ENCODE measurements at regions not wholly inside any gene's neighbourhood (a gene's known extent, or its start where the extent isn't known, plus 50 kb on each side); places are given as distances from the start of the nearest gene placed in this dataset.

GRCh38 chr2:51335087-51336058, 303.4 kb upstream of the NRXN1 start:
- Histone ChIP-seq H3K4me1 (no peaks in the 10 kb centered on the region), H3K9me3 (no peaks in the 10 kb centered on the region), H3K27me3 (no peaks in the 10 kb centered on the region), H3K27ac (no peak overlapping the region), H3K4me3 (no peak overlapping the region), H3K36me3 (no peaks in the 10 kb centered on the region)
- TF ChIP-seq POLR2AphosphoS5 (IDR thresholded peaks at IDR 0.05) = no peak
- no peak for TF ChIP-seq EP300 (IDR thresholded peaks at IDR 0.05)
- no peak for TF ChIP-seq POLR2A (IDR thresholded peaks at IDR 0.05)
- TF ChIP-seq, protein P1, sequence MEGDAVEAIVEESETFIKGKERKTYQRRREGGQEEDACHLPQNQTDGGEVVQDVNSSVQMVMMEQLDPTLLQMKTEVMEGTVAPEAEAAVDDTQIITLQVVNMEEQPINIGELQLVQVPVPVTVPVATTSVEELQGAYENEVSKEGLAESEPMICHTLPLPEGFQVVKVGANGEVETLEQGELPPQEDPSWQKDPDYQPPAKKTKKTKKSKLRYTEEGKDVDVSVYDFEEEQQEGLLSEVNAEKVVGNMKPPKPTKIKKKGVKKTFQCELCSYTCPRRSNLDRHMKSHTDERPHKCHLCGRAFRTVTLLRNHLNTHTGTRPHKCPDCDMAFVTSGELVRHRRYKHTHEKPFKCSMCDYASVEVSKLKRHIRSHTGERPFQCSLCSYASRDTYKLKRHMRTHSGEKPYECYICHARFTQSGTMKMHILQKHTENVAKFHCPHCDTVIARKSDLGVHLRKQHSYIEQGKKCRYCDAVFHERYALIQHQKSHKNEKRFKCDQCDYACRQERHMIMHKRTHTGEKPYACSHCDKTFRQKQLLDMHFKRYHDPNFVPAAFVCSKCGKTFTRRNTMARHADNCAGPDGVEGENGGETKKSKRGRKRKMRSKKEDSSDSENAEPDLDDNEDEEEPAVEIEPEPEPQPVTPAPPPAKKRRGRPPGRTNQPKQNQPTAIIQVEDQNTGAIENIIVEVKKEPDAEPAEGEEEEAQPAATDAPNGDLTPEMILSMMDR (IDR thresholded peaks at IDR 0.05) = no peak
- ATAC-seq = no peak
- 52 to 61% methylated on average over 4 to 7 of the region's 7 CpGs for WGBS, 2 donors (ENCODE audit: low coverage in 1 of 2)

- TF ChIP-seq, protein P1 (IDR thresholded peaks at IDR 0.05) = no peak
- no peak for TF ChIP-seq EP300 (IDR thresholded peaks at IDR 0.05)
- TF ChIP-seq POLR2AphosphoS5 (IDR thresholded peaks at IDR 0.05) = no peak
- TF ChIP-seq POLR2A (IDR thresholded peaks at IDR 0.05) = no peak
- no peak overlapping the region for H3K4me3 ChIP-seq
- no peaks in the 10 kb centered on the region for H3K27me3 ChIP-seq
- no peaks in the 10 kb centered on the region for H3K36me3 ChIP-seq
- no peak for ATAC-seq
- H3K4me1 ChIP-seq = no peaks in the 10 kb centered on the region
- WGBS, 2 donors (ENCODE audit: low coverage in 1 of 2) = 8 to 50% methylated on average over 1 of the region's 1 CpG
- H3K9me3 ChIP-seq = no peaks in the 10 kb centered on the region
- no peak overlapping the region for H3K27ac ChIP-seq
These were observed 297.6 kb upstream of the NRXN1 start for GRCh38 chr2:51329512-51329911.

GRCh38 chr2:51324051-51324450, 292.1 kb upstream of the NRXN1 start:
- H3K4me1 ChIP-seq = no peaks in the 10 kb centered on the region
- TF ChIP-seq, protein P1 (IDR thresholded peaks at IDR 0.05) = no peak
- no peak for TF ChIP-seq EP300 (IDR thresholded peaks at IDR 0.05)
- no peak for TF ChIP-seq POLR2A (IDR thresholded peaks at IDR 0.05)
- no peak for TF ChIP-seq POLR2AphosphoS5 (IDR thresholded peaks at IDR 0.05)
- H3K27me3 ChIP-seq = no peaks in the 10 kb centered on the region
- no peak overlapping the region for H3K4me3 ChIP-seq
- 56 to 75% methylated on average over 3 to 4 of the region's 4 CpGs for WGBS, 2 donors (ENCODE audit: low coverage in 1 of 2)
- H3K9me3 ChIP-seq = peaks cover 0 to 4% (median 0%) of the 10 kb centered on the region in 3 donors
- no peak for ATAC-seq
- H3K36me3 ChIP-seq = no peaks in the 10 kb centered on the region
- no peak overlapping the region for H3K27ac ChIP-seq

- TF ChIP-seq POLR2A (IDR thresholded peaks at IDR 0.05) (no peak), EP300 (IDR thresholded peaks at IDR 0.05) (no peak), POLR2AphosphoS5 (IDR thresholded peaks at IDR 0.05) (no peak)
- TF ChIP-seq, protein P1 (IDR thresholded peaks at IDR 0.05) = no peak
- Histone ChIP-seq H3K36me3 (no peaks in the 10 kb centered on the region), H3K27ac (no peak overlapping the region), H3K4me1 (no peaks in the 10 kb centered on the region), H3K27me3 (no peaks in the 10 kb centered on the region), H3K4me3 (no peak overlapping the region), H3K9me3 (peaks cover 0 to 15% (median 0%) of the 10 kb centered on the region in 3 donors)
- no peak for ATAC-seq
- WGBS, 2 donors (ENCODE audit: low coverage in 1 of 2) = 85 to 100% methylated on average over 1 of the region's 1 CpG
These were observed 290.7 kb upstream of the NRXN1 start for GRCh38 chr2:51322613-51323012.

- WGBS, 2 donors (ENCODE audit: low coverage in 1 of 2) = 14 to 58% methylated on average over 1 of the region's 1 CpG
These were observed 272.4 kb upstream of the NRXN1 start for GRCh38 chr2:51304311-51304710.

More at GRCh38 chr2:51304311-51304710, 272.4 kb upstream of the NRXN1 start:
- H3K4me3 ChIP-seq = no peak overlapping the region
- no peak overlapping the region for H3K27ac ChIP-seq
- no peaks in the 10 kb centered on the region for H3K4me1 ChIP-seq
- ATAC-seq = no peak
- H3K36me3 ChIP-seq = no peaks in the 10 kb centered on the region
- no peaks in the 10 kb centered on the region for H3K27me3 ChIP-seq
- no peaks in the 10 kb centered on the region for H3K9me3 ChIP-seq
- TF ChIP-seq POLR2A (IDR thresholded peaks at IDR 0.05) (no peak), EP300 (IDR thresholded peaks at IDR 0.05) (no peak), POLR2AphosphoS5 (IDR thresholded peaks at IDR 0.05) (no peak)
- TF ChIP-seq, protein P1 (IDR thresholded peaks at IDR 0.05) = no peak
